ENCODE measurements at regions not wholly inside any gene's neighbourhood (a gene's known extent, or its start where the extent isn't known, plus 50 kb on each side); places are given as distances from the start of the nearest gene placed in this dataset.

DNA sequence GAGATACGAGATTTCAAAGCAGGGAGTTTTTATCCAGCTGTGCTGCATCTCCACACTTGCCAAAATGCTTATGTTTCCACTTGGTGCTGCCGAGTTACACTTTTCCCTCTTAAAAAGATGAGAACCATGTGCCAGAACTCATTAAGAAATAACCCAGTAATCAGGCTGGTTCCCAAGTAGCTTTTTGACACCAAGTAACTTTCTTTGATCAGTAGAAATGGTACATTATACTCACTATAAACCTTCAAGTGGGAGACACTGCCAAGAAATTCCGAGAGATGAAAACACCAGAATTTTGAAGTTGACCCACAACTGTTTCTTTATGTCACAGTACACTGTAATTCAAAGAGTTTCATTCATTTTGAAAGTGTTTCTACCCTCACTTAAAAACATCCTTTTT lies 164.6 kb upstream of the CCDC54 start:
- TF ChIP-seq, protein P1, sequence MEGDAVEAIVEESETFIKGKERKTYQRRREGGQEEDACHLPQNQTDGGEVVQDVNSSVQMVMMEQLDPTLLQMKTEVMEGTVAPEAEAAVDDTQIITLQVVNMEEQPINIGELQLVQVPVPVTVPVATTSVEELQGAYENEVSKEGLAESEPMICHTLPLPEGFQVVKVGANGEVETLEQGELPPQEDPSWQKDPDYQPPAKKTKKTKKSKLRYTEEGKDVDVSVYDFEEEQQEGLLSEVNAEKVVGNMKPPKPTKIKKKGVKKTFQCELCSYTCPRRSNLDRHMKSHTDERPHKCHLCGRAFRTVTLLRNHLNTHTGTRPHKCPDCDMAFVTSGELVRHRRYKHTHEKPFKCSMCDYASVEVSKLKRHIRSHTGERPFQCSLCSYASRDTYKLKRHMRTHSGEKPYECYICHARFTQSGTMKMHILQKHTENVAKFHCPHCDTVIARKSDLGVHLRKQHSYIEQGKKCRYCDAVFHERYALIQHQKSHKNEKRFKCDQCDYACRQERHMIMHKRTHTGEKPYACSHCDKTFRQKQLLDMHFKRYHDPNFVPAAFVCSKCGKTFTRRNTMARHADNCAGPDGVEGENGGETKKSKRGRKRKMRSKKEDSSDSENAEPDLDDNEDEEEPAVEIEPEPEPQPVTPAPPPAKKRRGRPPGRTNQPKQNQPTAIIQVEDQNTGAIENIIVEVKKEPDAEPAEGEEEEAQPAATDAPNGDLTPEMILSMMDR (IDR thresholded peaks at IDR 0.05) = no peak
- TF ChIP-seq POLR2A (IDR thresholded peaks at IDR 0.05) = no peak
- TF ChIP-seq EP300 (IDR thresholded peaks at IDR 0.05) = no peak
